ENCODE measurements at regions not wholly inside any gene's neighbourhood (a gene's known extent, or its start where the extent isn't known, plus 50 kb on each side); places are given as distances from the start of the nearest gene placed in this dataset.

- H3K4me1 ChIP-seq (ENCODE audit: control insufficient read depth in 1 of 2, insufficient read depth in 2 of 2, low read length in 2 of 2): no peaks in the 10 kb centered on the region
- H3K9ac ChIP-seq (ENCODE audit: low read depth in 1 of 2, low read length in 2 of 2): no peak overlapping the region
- no peaks in the 10 kb centered on the region for H3K36me3 ChIP-seq (ENCODE audit: control insufficient read depth in 1 of 2, insufficient read depth in 2 of 2, low read length in 2 of 2)
- H3K27ac ChIP-seq (ENCODE audit: low read depth, low read length): no peak overlapping the region
- no peaks in the 10 kb centered on the region for H3K9me3 ChIP-seq (ENCODE audit: control insufficient read depth in 1 of 2, low read length in 2 of 2)
- H3K27me3 ChIP-seq (ENCODE audit: control insufficient read depth in 1 of 2, insufficient read depth in 2 of 2, low read length in 2 of 2): no peaks in the 10 kb centered on the region
- H3K4me3 ChIP-seq (ENCODE audit: low read depth in 1 of 2, low read length in 2 of 2): no peak overlapping the region
Observed at GRCh38 chr10:64080071-64080470, 558.9 kb downstream of the REEP3 start.

- no peak overlapping the region for H3K4me3 ChIP-seq (ENCODE audit: low read depth in 1 of 2, low read length in 2 of 2)
- no peaks in the 10 kb centered on the region for H3K4me1 ChIP-seq (ENCODE audit: control insufficient read depth in 1 of 2, insufficient read depth in 2 of 2, low read length in 2 of 2)
- H3K36me3 ChIP-seq (ENCODE audit: control insufficient read depth in 1 of 2, insufficient read depth in 2 of 2, low read length in 2 of 2): no peaks in the 10 kb centered on the region
- no peak overlapping the region for H3K27ac ChIP-seq (ENCODE audit: low read depth, low read length)
- no peak overlapping the region for H3K9ac ChIP-seq (ENCODE audit: low read depth in 1 of 2, low read length in 2 of 2)
- H3K27me3 ChIP-seq (ENCODE audit: control insufficient read depth in 1 of 2, insufficient read depth in 2 of 2, low read length in 2 of 2): no peaks in the 10 kb centered on the region
- H3K9me3 ChIP-seq (ENCODE audit: control insufficient read depth in 1 of 2, low read length in 2 of 2): no peaks in the 10 kb centered on the region
Observed at GRCh38 chr10:64081947-64082482, 560.8 kb downstream of the REEP3 start.

GRCh38 chr10:64086083-64086767 is 565.0 kb downstream of the REEP3 start:
- Histone ChIP-seq H3K9ac (ENCODE audit: low read depth in 1 of 2, low read length in 2 of 2) (no peak overlapping the region), H3K4me1 (ENCODE audit: control insufficient read depth in 1 of 2, insufficient read depth in 2 of 2, low read length in 2 of 2) (no peaks in the 10 kb centered on the region), H3K9me3 (ENCODE audit: control insufficient read depth in 1 of 2, low read length in 2 of 2) (no peaks in the 10 kb centered on the region), H3K4me3 (ENCODE audit: low read depth in 1 of 2, low read length in 2 of 2) (no peak overlapping the region), H3K27ac (ENCODE audit: low read depth, low read length) (no peak overlapping the region), H3K36me3 (ENCODE audit: control insufficient read depth in 1 of 2, insufficient read depth in 2 of 2, low read length in 2 of 2) (no peaks in the 10 kb centered on the region), H3K27me3 (ENCODE audit: control insufficient read depth in 1 of 2, insufficient read depth in 2 of 2, low read length in 2 of 2) (no peaks in the 10 kb centered on the region)

- no peaks in the 10 kb centered on the region for H3K9me3 ChIP-seq (ENCODE audit: control insufficient read depth in 1 of 2, low read length in 2 of 2)
- no peaks in the 10 kb centered on the region for H3K27me3 ChIP-seq (ENCODE audit: control insufficient read depth in 1 of 2, insufficient read depth in 2 of 2, low read length in 2 of 2)
- H3K4me3 ChIP-seq (ENCODE audit: low read depth in 1 of 2, low read length in 2 of 2): no peak overlapping the region
- no peaks in the 10 kb centered on the region for H3K4me1 ChIP-seq (ENCODE audit: control insufficient read depth in 1 of 2, insufficient read depth in 2 of 2, low read length in 2 of 2)
- no peak overlapping the region for H3K9ac ChIP-seq (ENCODE audit: low read depth in 1 of 2, low read length in 2 of 2)
- no peaks in the 10 kb centered on the region for H3K36me3 ChIP-seq (ENCODE audit: control insufficient read depth in 1 of 2, insufficient read depth in 2 of 2, low read length in 2 of 2)
- H3K27ac ChIP-seq (ENCODE audit: low read depth, low read length): no peak overlapping the region
Observed at GRCh38 chr10:64089648-64090047, 568.4 kb downstream of the REEP3 start.

GRCh38 chr10:64090865-64091264 is 569.7 kb downstream of the REEP3 start:
- H3K27ac ChIP-seq (ENCODE audit: low read depth, low read length): no peak overlapping the region
- H3K36me3 ChIP-seq (ENCODE audit: control insufficient read depth in 1 of 2, insufficient read depth in 2 of 2, low read length in 2 of 2): no peaks in the 10 kb centered on the region
- no peaks in the 10 kb centered on the region for H3K9me3 ChIP-seq (ENCODE audit: control insufficient read depth in 1 of 2, low read length in 2 of 2)
- no peaks in the 10 kb centered on the region for H3K4me1 ChIP-seq (ENCODE audit: control insufficient read depth in 1 of 2, insufficient read depth in 2 of 2, low read length in 2 of 2)
- no peak overlapping the region for H3K4me3 ChIP-seq (ENCODE audit: low read depth in 1 of 2, low read length in 2 of 2)
- H3K9ac ChIP-seq (ENCODE audit: low read depth in 1 of 2, low read length in 2 of 2): no peak overlapping the region
- H3K27me3 ChIP-seq (ENCODE audit: control insufficient read depth in 1 of 2, insufficient read depth in 2 of 2, low read length in 2 of 2): no peaks in the 10 kb centered on the region

- H3K4me3 ChIP-seq (ENCODE audit: low read depth in 1 of 2, low read length in 2 of 2): no peak overlapping the region
- no peak overlapping the region for H3K27ac ChIP-seq (ENCODE audit: low read depth, low read length)
- no peaks in the 10 kb centered on the region for H3K9me3 ChIP-seq (ENCODE audit: control insufficient read depth in 1 of 2, low read length in 2 of 2)
- H3K9ac ChIP-seq (ENCODE audit: low read depth in 1 of 2, low read length in 2 of 2): no peak overlapping the region
- H3K36me3 ChIP-seq (ENCODE audit: control insufficient read depth in 1 of 2, insufficient read depth in 2 of 2, low read length in 2 of 2): no peaks in the 10 kb centered on the region
- H3K27me3 ChIP-seq (ENCODE audit: control insufficient read depth in 1 of 2, insufficient read depth in 2 of 2, low read length in 2 of 2): no peaks in the 10 kb centered on the region
- no peaks in the 10 kb centered on the region for H3K4me1 ChIP-seq (ENCODE audit: control insufficient read depth in 1 of 2, insufficient read depth in 2 of 2, low read length in 2 of 2)
Observed at GRCh38 chr10:64091897-64092296, 570.7 kb downstream of the REEP3 start.

- Histone ChIP-seq H3K27ac (ENCODE audit: low read depth, low read length) (no peak overlapping the region), H3K36me3 (ENCODE audit: control insufficient read depth in 1 of 2, insufficient read depth in 2 of 2, low read length in 2 of 2) (no peaks in the 10 kb centered on the region), H3K27me3 (ENCODE audit: control insufficient read depth in 1 of 2, insufficient read depth in 2 of 2, low read length in 2 of 2) (no peaks in the 10 kb centered on the region), H3K9me3 (ENCODE audit: control insufficient read depth in 1 of 2, low read length in 2 of 2) (no peaks in the 10 kb centered on the region), H3K4me1 (ENCODE audit: control insufficient read depth in 1 of 2, insufficient read depth in 2 of 2, low read length in 2 of 2) (no peaks in the 10 kb centered on the region), H3K4me3 (ENCODE audit: low read depth in 1 of 2, low read length in 2 of 2) (no peak overlapping the region), H3K9ac (ENCODE audit: low read depth in 1 of 2, low read length in 2 of 2) (no peak overlapping the region)
Observed at GRCh38 chr10:64093304-64093703, 572.1 kb downstream of the REEP3 start.

GRCh38 chr10:64093946-64094535 is 572.8 kb downstream of the REEP3 start:
- Histone ChIP-seq H3K4me3 (ENCODE audit: low read depth in 1 of 2, low read length in 2 of 2) (no peak overlapping the region), H3K27ac (ENCODE audit: low read depth, low read length) (no peak overlapping the region), H3K4me1 (ENCODE audit: control insufficient read depth in 1 of 2, insufficient read depth in 2 of 2, low read length in 2 of 2) (no peaks in the 10 kb centered on the region), H3K9ac (ENCODE audit: low read depth in 1 of 2, low read length in 2 of 2) (no peak overlapping the region), H3K36me3 (ENCODE audit: control insufficient read depth in 1 of 2, insufficient read depth in 2 of 2, low read length in 2 of 2) (no peaks in the 10 kb centered on the region), H3K27me3 (ENCODE audit: control insufficient read depth in 1 of 2, insufficient read depth in 2 of 2, low read length in 2 of 2) (no peaks in the 10 kb centered on the region), H3K9me3 (ENCODE audit: control insufficient read depth in 1 of 2, low read length in 2 of 2) (no peaks in the 10 kb centered on the region)

GRCh38 chr10:64096941-64097340 is 575.7 kb downstream of the REEP3 start:
- Histone ChIP-seq H3K36me3 (ENCODE audit: control insufficient read depth in 1 of 2, insufficient read depth in 2 of 2, low read length in 2 of 2) (no peaks in the 10 kb centered on the region), H3K27ac (ENCODE audit: low read depth, low read length) (no peak overlapping the region), H3K9me3 (ENCODE audit: control insufficient read depth in 1 of 2, low read length in 2 of 2) (no peaks in the 10 kb centered on the region), H3K4me3 (ENCODE audit: low read depth in 1 of 2, low read length in 2 of 2) (no peak overlapping the region), H3K27me3 (ENCODE audit: control insufficient read depth in 1 of 2, insufficient read depth in 2 of 2, low read length in 2 of 2) (no peaks in the 10 kb centered on the region), H3K4me1 (ENCODE audit: control insufficient read depth in 1 of 2, insufficient read depth in 2 of 2, low read length in 2 of 2) (no peaks in the 10 kb centered on the region), H3K9ac (ENCODE audit: low read depth in 1 of 2, low read length in 2 of 2) (no peak overlapping the region)

GRCh38 chr10:64097391-64098122 is 576.4 kb downstream of the REEP3 start:
- Histone ChIP-seq H3K36me3 (ENCODE audit: control insufficient read depth in 1 of 2, insufficient read depth in 2 of 2, low read length in 2 of 2) (no peaks in the 10 kb centered on the region), H3K4me1 (ENCODE audit: control insufficient read depth in 1 of 2, insufficient read depth in 2 of 2, low read length in 2 of 2) (no peaks in the 10 kb centered on the region), H3K9me3 (ENCODE audit: control insufficient read depth in 1 of 2, low read length in 2 of 2) (no peaks in the 10 kb centered on the region), H3K27me3 (ENCODE audit: control insufficient read depth in 1 of 2, insufficient read depth in 2 of 2, low read length in 2 of 2) (no peaks in the 10 kb centered on the region), H3K4me3 (ENCODE audit: low read depth in 1 of 2, low read length in 2 of 2) (no peak overlapping the region), H3K9ac (ENCODE audit: low read depth in 1 of 2, low read length in 2 of 2) (no peak overlapping the region), H3K27ac (ENCODE audit: low read depth, low read length) (no peak overlapping the region)
